GM12878 (cell line): ENCODE measurements at regions not wholly inside any gene's neighbourhood (a gene's known extent, or its start where the extent isn't known, plus 50 kb on each side); places are given as distances from the start of the nearest gene placed in this dataset.

Experiments
- ATAC-seq: fragments of 200-7000 bp; cut with Tn5 transposase; 3 replicates; pipeline ENCODE4 v1.9.1; 2020; ENCODE audit warnings: mild to moderate bottlenecking, moderate library complexity
- BruUV-seq: library from RNA; stranded (reverse); fragments of 400-500 nt; replicated peaks from 2 replicates; lab custom pipeline; 2021; lab: Mats Ljungman, UMichigan
- CTCF ChIA-PET: fragments of 300-600 bp; sonication (Branson Sonifier 250); formaldehyde crosslinking; extraction: SDS; loops from one replicate; lab custom pipeline; 2021; ENCODE audit warnings: inconsistent platforms; lab: Yijun Ruan, JAX
- POLR2A ChIA-PET: fragments of 350-600 bp; formaldehyde crosslinking; extraction: SDS; loops from one replicate; lab custom pipeline; 2021; ENCODE audit warnings: inconsistent platforms; lab: Charles Lee
- RAD21 ChIA-PET: fragments of 300-600 bp; sonication (Branson Sonifier 250); formaldehyde crosslinking; loops from one replicate; lab custom pipeline; 2023; ENCODE audit warnings: antibody characterized with exemption; ENCODE audit not compliant: unreplicated experiment; lab: Charles Lee
- SMC1A ChIA-PET: fragments of 300-600 bp; sonication (Branson Sonifier 250); formaldehyde crosslinking; loops from one replicate; lab custom pipeline; 2023; ENCODE audit not compliant: unreplicated experiment, uncharacterized antibody; lab: Charles Lee
- DNase-seq: peaks from one replicate; pipeline ENCODE4 v3.0.0-alpha.2; 2011; ENCODE audit warnings: low read depth, low spot score
- FAIRE-seq: peaks from 3 replicates; lab custom pipeline; 2011; peaks lifted over from hg19 to GRCh38; lab: Jason Lieb, UNC
- H2AFZ ChIP-seq: 2 replicates; pipeline ENCODE4 v1.6.0; 2011; ENCODE audit warnings: low read depth, low read length, control low read depth; ENCODE audit not compliant: control insufficient read depth
- H3K27ac ChIP-seq: 2 replicates; pipeline ENCODE4 v1.5.1; 2011; ENCODE audit warnings: control low read depth; ENCODE audit not compliant: control insufficient read depth, insufficient read depth
- H3K27me3 ChIP-seq, 2 experiments: replicated peaks in 1 of 2; 2 replicates each; pipeline versions ENCODE4 v1.6.0 to v1.6.1; 2011; ENCODE audit warnings: low read length in 1 of 2; ENCODE audit not compliant: control insufficient read depth in 2 of 2, insufficient read depth in 2 of 2
- H3K36me3 ChIP-seq, 2 experiments: 2 replicates each; pipeline ENCODE4 v1.5.1; 2011; ENCODE audit warnings: low read length in 1 of 2; ENCODE audit not compliant: control insufficient read depth in 2 of 2, insufficient read depth in 2 of 2
- H3K4me1 ChIP-seq: 2 replicates; pipeline ENCODE4 v1.6.1; 2011; ENCODE audit warnings: mild to moderate bottlenecking, low read length, moderate library complexity, mixed read lengths; ENCODE audit not compliant: control insufficient read depth, insufficient read depth
- H3K4me2 ChIP-seq: 2 replicates; pipeline ENCODE4 v1.6.0; 2011; ENCODE audit warnings: control low read depth; ENCODE audit not compliant: control insufficient read depth, insufficient read depth
- H3K4me3 ChIP-seq: fragments of 200-600 bp; sonication (generic); 2 replicates; pipeline ENCODE4 v1.5.1; 2016
- H3K79me2 ChIP-seq: 2 replicates; pipeline ENCODE4 v1.6.0; 2011; ENCODE audit warnings: low read length; ENCODE audit not compliant: control insufficient read depth, insufficient read depth
- H3K9ac ChIP-seq: 2 replicates; pipeline ENCODE4 v1.8.0; 2011; ENCODE audit warnings: low read length, control low read depth, mixed read lengths; ENCODE audit not compliant: control insufficient read depth, insufficient read depth
- H3K9me3 ChIP-seq: replicated peaks from 3 replicates; pipeline ENCODE4 v1.5.1; 2011; ENCODE audit warnings: mild to moderate bottlenecking, low read length; ENCODE audit not compliant: control insufficient read depth, insufficient read depth
- H4K20me1 ChIP-seq: 2 replicates; pipeline ENCODE4 v1.6.0; 2011; ENCODE audit not compliant: control insufficient read depth, insufficient read depth
- ATF7 ChIP-seq: fragments of 450-650 bp; IDR thresholded peaks from 2 replicates; pipeline ENCODE4 v1.6.1; 2016; ENCODE audit warnings: low read depth, mild to moderate bottlenecking
- EED ChIP-seq: sonication (generic); IDR thresholded peaks from 2 replicates; pipeline ENCODE4 v1.6.1; 2016; ENCODE audit warnings: antibody characterized with exemption, low read depth
- EP300 ChIP-seq, 2 experiments: fragments of 150-350 bp in 1 of 2; IDR thresholded peaks; 2 replicates each; pipeline ENCODE4 v1.6.1; 2011 to 2012; ENCODE audit warnings: low read depth in 2 of 2, low read length in 2 of 2, borderline replicate concordance in 1 of 2, improper control_type of control experiment in 1 of 2, inconsistent platforms in 1 of 2; ENCODE audit not compliant: control insufficient read depth in 1 of 2
- HDAC2 ChIP-seq: fragments of 200-600 bp; sonication (generic); IDR thresholded peaks from 2 replicates; pipeline ENCODE4 v1.6.1; 2017
- JUND ChIP-seq: IDR thresholded peaks from 2 replicates; pipeline ENCODE4 v1.6.1; 2012; ENCODE audit warnings: low read depth, mild to moderate bottlenecking, low read length, improper control_type of control experiment, moderate library complexity
- KLF5 ChIP-seq: fragments of 450-650 bp; IDR thresholded peaks from 2 replicates; pipeline ENCODE4 v1.6.1; 2014; ENCODE audit warnings: mild to moderate bottlenecking; ENCODE audit not compliant: partially characterized antibody
- NFXL1 ChIP-seq: fragments of 450-650 bp; IDR thresholded peaks from 2 replicates; pipeline ENCODE4 v1.6.1; 2017; ENCODE audit warnings: antibody characterized with exemption, mild to moderate bottlenecking, borderline replicate concordance
- PBX3 ChIP-seq: IDR thresholded peaks from 2 replicates; pipeline ENCODE4 v1.6.1; 2011; ENCODE audit warnings: mild to moderate bottlenecking, low read depth, low read length, moderate library complexity; ENCODE audit not compliant: insufficient replicate concordance
- POLR2AphosphoS2 ChIP-seq: IDR thresholded peaks from 2 replicates; pipeline ENCODE4 v1.6.1; 2011; ENCODE audit warnings: low read depth, mild to moderate bottlenecking, low read length, improper control_type of control experiment, moderate library complexity
- PRDM15 ChIP-seq: fragments of 450-650 bp; formaldehyde crosslinking; IDR thresholded peaks from 2 replicates; pipeline ENCODE4 v1.4.0; 2020; ENCODE audit warnings: mild to moderate bottlenecking, moderate library complexity
- SKIL ChIP-seq: fragments of 450-650 bp; IDR thresholded peaks from 2 replicates; pipeline ENCODE4 v1.6.1; 2017; ENCODE audit warnings: mild to moderate bottlenecking, low read depth, inconsistent platforms; ENCODE audit not compliant: poor library complexity, severe bottlenecking
- SMAD1 ChIP-seq: fragments of 450-650 bp; IDR thresholded peaks from 2 replicates; pipeline ENCODE4 v1.6.1; 2018; ENCODE audit warnings: mild to moderate bottlenecking, low read depth; ENCODE audit not compliant: partially characterized antibody
- SUPT20H ChIP-seq: IDR thresholded peaks from 2 replicates; pipeline ENCODE4 v1.6.1; 2011; ENCODE audit warnings: low read depth, mild to moderate bottlenecking, low read length, moderate library complexity, borderline replicate concordance; ENCODE audit not compliant: control insufficient read depth
- ZBED1 ChIP-seq: IDR thresholded peaks from 2 replicates; pipeline ENCODE4 v1.6.1; 2016; ENCODE audit warnings: borderline replicate concordance
- ZNF384 ChIP-seq: IDR thresholded peaks from 2 replicates; pipeline ENCODE4 v1.6.1; 2012; ENCODE audit warnings: low read depth, mild to moderate bottlenecking, low read length, improper control_type of control experiment, borderline replicate concordance
- WGBS: methylation state at CpG from one replicate; pipeline ENCODE4 v1.1.6; 2016; ENCODE audit warnings: low lambda C conversion rate; ENCODE audit not compliant: insufficient replicate concordance, insufficient coverage; ENCODE audit errors: missing lambda C conversion rate; 5-methylcytosine and 5-hydroxymethylcytosine counted together
- in situ Hi-C: fragments of 300-500 bp; cut with MboI; formaldehyde crosslinking; loops from 9 replicates; pipeline ENCODE4 v1.14.3; 2018; ENCODE audit warnings: mixed read lengths
- intact Hi-C: fragments of 100-400 bp; cut with micrococcal nuclease; formaldehyde crosslinking; loops from one replicate; pipeline ENCODE4 v1.14.2; 2022; ENCODE audit not compliant: unreplicated experiment

GRCh38 chr3:72519946-72520604 is 328.2 kb downstream of the SHQ1 start:
- no peak overlapping the region for H3K27ac ChIP-seq
- ChIA-PET CTCF (no interaction called here), RAD21 (interaction anchor here (1.0 to 2.4 kb wide), 3 partner anchors 9 to 42 kb away, joined by 3 to 8 read pairs (median 3); no protein-coding TSS in a partner anchor), SMC1A (interaction anchor here (1.3 to 1.9 kb wide), 4 partner anchors 9 to 22 kb away, joined by 4 to 5 read pairs (median 5); no protein-coding TSS in a partner anchor), POLR2A (interaction anchor here (0.9 kb wide), 1 partner anchor 25 kb away, joined by 4 read pairs; no protein-coding TSS in a partner anchor)
- H3K36me3 ChIP-seq: no peaks in the 10 kb centered on the region
- H3K4me2 ChIP-seq: no peak overlapping the region
- H3K79me2 ChIP-seq: no peaks in the 10 kb centered on the region
- H2AFZ ChIP-seq: no peak overlapping the region
- 78% methylated on average over 4 of the region's 4 CpGs for WGBS
- H3K27me3 ChIP-seq: no peaks in the 10 kb centered on the region
- no peak for ATAC-seq
- DNase-seq: no peak
- H4K20me1 ChIP-seq: no peaks in the 10 kb centered on the region
- no peak overlapping the region for H3K4me3 ChIP-seq
- BruUV-seq: no TSS peak
- no peak overlapping the region for H3K9ac ChIP-seq
- intact Hi-C loops: no loop called here
- no peaks in the 10 kb centered on the region for H3K9me3 ChIP-seq
- in situ Hi-C loops: no loop called here
- no peak for FAIRE-seq
- peaks cover 18% of the 10 kb centered on the region for H3K4me1 ChIP-seq
- TF ChIP-seq PRDM15 (no peak), SUPT20H (no peak), ZNF384 (no peak), SKIL (no peak), KLF5 (no peak), JUND (no peak), POLR2AphosphoS2 (no peak), PBX3 (no peak), EP300 (IDR thresholded peaks at IDR 0.05; ENCODE audit: borderline replicate concordance in 1 of 2, control insufficient read depth in 1 of 2, low read depth in 2 of 2, low read length in 2 of 2) (no peak), ATF7 (no peak), SMAD1 (no peak), ZBED1 (no peak), EED (no peak), HDAC2 (no peak), NFXL1 (no peak)
